Ammon's horn (tissue), 1 donor: ENCODE measurements at regions not wholly inside any gene's neighbourhood (a gene's known extent, or its start where the extent isn't known, plus 50 kb on each side); places are given as distances from the start of the nearest gene placed in this dataset.
A peak's percentile ranks its signal among the peaks of the same experiment; 100 is the strongest.

Source experiments
- DNase-seq: peaks from one replicate; pipeline ENCODE4 v3.0.0-alpha.2; 2016; ENCODE audit warnings: low spot score

GRCh38 chr10:104505521-104506042 lies 135.5 kb upstream of the SORCS3 start:
- DNase-seq, result no peak

GRCh38 chr10:104509981-104510380 lies 131.1 kb upstream of the SORCS3 start:
- DNase-seq, result no peak

- DNase-seq, result no peak
Observed at GRCh38 chr10:104510644-104511043, 130.4 kb upstream of the SORCS3 start.

- no peak for DNase-seq
Observed at GRCh38 chr10:104512800-104513199, 128.3 kb upstream of the SORCS3 start.

GRCh38 chr10:104515678-104516199 lies 125.4 kb upstream of the SORCS3 start:
- no peak for DNase-seq

GRCh38 chr10:104516986-104517385 lies 124.1 kb upstream of the SORCS3 start:
- DNase-seq, result no peak

GRCh38 chr10:104517946-104518345 lies 123.1 kb upstream of the SORCS3 start:
- no peak for DNase-seq

- no peak for DNase-seq
Observed at GRCh38 chr10:104518891-104519290, 122.2 kb upstream of the SORCS3 start.

- no peak for DNase-seq
Observed at GRCh38 chr10:104520653-104521052, 120.4 kb upstream of the SORCS3 start.

- DNase-seq, result peak; percentile 77
Observed at GRCh38 chr10:104521901-104522694, 119.0 kb upstream of the SORCS3 start.

GRCh38 chr10:104526188-104526587 lies 114.9 kb upstream of the SORCS3 start:
- no peak for DNase-seq

GRCh38 chr10:104527013-104527412 lies 114.1 kb upstream of the SORCS3 start:
- DNase-seq, result no peak

GRCh38 chr10:104540181-104540580 lies 100.9 kb upstream of the SORCS3 start:
- no peak for DNase-seq

GRCh38 chr10:104541820-104542219 lies 99.3 kb upstream of the SORCS3 start:
- DNase-seq, result no peak

- DNase-seq, result no peak
Observed at GRCh38 chr10:104546336-104546735, 94.8 kb upstream of the SORCS3 start.

GRCh38 chr10:104546756-104547155 lies 94.3 kb upstream of the SORCS3 start:
- no peak for DNase-seq

- DNase-seq, result no peak
Observed at GRCh38 chr10:104548090-104548489, 93.0 kb upstream of the SORCS3 start.

- no peak for DNase-seq
Observed at GRCh38 chr10:104556831-104557230, 84.3 kb upstream of the SORCS3 start.

GRCh38 chr10:104557966-104558365 lies 83.1 kb upstream of the SORCS3 start:
- no peak for DNase-seq

GRCh38 chr10:104559935-104560334 lies 81.2 kb upstream of the SORCS3 start:
- DNase-seq, result peak; percentile 68

- DNase-seq, result no peak
Observed at GRCh38 chr10:104563051-104563450, 78.0 kb upstream of the SORCS3 start.

GRCh38 chr10:104563548-104563947 lies 77.5 kb upstream of the SORCS3 start:
- DNase-seq, result peak; percentile 36

GRCh38 chr10:104574427-104574826 lies 66.7 kb upstream of the SORCS3 start:
- DNase-seq, result no peak

- no peak for DNase-seq
Observed at GRCh38 chr10:104574838-104575237, 66.3 kb upstream of the SORCS3 start.
